ENCODE measurements at regions not wholly inside any gene's neighbourhood (a gene's known extent, or its start where the extent isn't known, plus 50 kb on each side); places are given as distances from the start of the nearest gene placed in this dataset.

GRCh38 chr2:221276601-221277000 is 295.5 kb downstream of the EPHA4 start:
- no peak for TF ChIP-seq EZH2 (IDR thresholded peaks at IDR 0.05; ENCODE audit: borderline replicate concordance)
- TF ChIP-seq CTCF (IDR thresholded peaks at IDR 0.05; ENCODE audit: poor library complexity): no peak
- TF ChIP-seq EZH2phosphoT487 (IDR thresholded peaks at IDR 0.05; ENCODE audit: low read depth, severe bottlenecking, unreplicated experiment): no peak

Measured in hepatocyte (in vitro differentiated cells).